GM21723 (cell line): ENCODE measurements at regions not wholly inside any gene's neighbourhood (a gene's known extent, or its start where the extent isn't known, plus 50 kb on each side); places are given as distances from the start of the nearest gene placed in this dataset.
"Not testable (repeated sequence)": the region's sequence is repeated elsewhere in the genome, so short reads cannot be mapped to it uniquely, and the experiment has no call there.

ENCODE experiments used
- ATAC-seq: cut with Tn5 transposase; IDR thresholded peaks from one replicate; pipeline ENCODE4 v1.9.1; 2021; ENCODE audit warnings: mild to moderate bottlenecking, moderate library complexity; ENCODE audit not compliant: unreplicated experiment

- no peak for ATAC-seq
Observed at GRCh38 chr9:73095425-73095824, 56.2 kb upstream of the ANXA1 start.

GRCh38 chr9:73093740-73094379 is 57.8 kb upstream of the ANXA1 start:
- ATAC-seq = no peak

GRCh38 chr9:73093016-73093739 is 58.5 kb upstream of the ANXA1 start:
- no peak for ATAC-seq

- no peak for ATAC-seq
Observed at GRCh38 chr9:73091909-73092308, 59.8 kb upstream of the ANXA1 start.

GRCh38 chr9:73090214-73090613 is 61.5 kb upstream of the ANXA1 start:
- no peak for ATAC-seq

GRCh38 chr9:73089304-73089985 is 62.2 kb upstream of the ANXA1 start:
- ATAC-seq = no peak

GRCh38 chr9:73087876-73088275 is 63.8 kb upstream of the ANXA1 start:
- not testable (repeated sequence) for ATAC-seq

GRCh38 chr9:73083519-73083918 is 68.1 kb upstream of the ANXA1 start:
- ATAC-seq = no peak

- peak; percentile 57 for ATAC-seq
Observed at GRCh38 chr9:73081979-73082657, 69.5 kb upstream of the ANXA1 start.

GRCh38 chr9:73080110-73080694 is 71.5 kb upstream of the ANXA1 start:
- ATAC-seq = no peak

- ATAC-seq = no peak
Observed at GRCh38 chr9:73079326-73079725, 72.3 kb upstream of the ANXA1 start.

- ATAC-seq = no peak
Observed at GRCh38 chr9:73077625-73078030, 74.0 kb upstream of the ANXA1 start.

GRCh38 chr9:73076970-73077369 is 74.7 kb upstream of the ANXA1 start:
- no peak for ATAC-seq

GRCh38 chr9:73074176-73074708 is 77.4 kb upstream of the ANXA1 start:
- no peak for ATAC-seq

GRCh38 chr9:73073337-73074175 is 78.1 kb upstream of the ANXA1 start:
- no peak for ATAC-seq

- no peak for ATAC-seq
Observed at GRCh38 chr9:73067074-73067473, 84.6 kb upstream of the ANXA1 start.

GRCh38 chr9:73065439-73065838 is 86.2 kb upstream of the ANXA1 start:
- ATAC-seq = no peak

- no peak for ATAC-seq
Observed at GRCh38 chr9:73064315-73064714, 87.3 kb upstream of the ANXA1 start.

- ATAC-seq = no peak
Observed at GRCh38 chr9:73061146-73061545, 90.5 kb upstream of the ANXA1 start.

GRCh38 chr9:73059247-73059646 is 92.4 kb upstream of the ANXA1 start:
- no peak for ATAC-seq
